ENCODE measurements at regions not wholly inside any gene's neighbourhood (a gene's known extent, or its start where the extent isn't known, plus 50 kb on each side); places are given as distances from the start of the nearest gene placed in this dataset.

DNA sequence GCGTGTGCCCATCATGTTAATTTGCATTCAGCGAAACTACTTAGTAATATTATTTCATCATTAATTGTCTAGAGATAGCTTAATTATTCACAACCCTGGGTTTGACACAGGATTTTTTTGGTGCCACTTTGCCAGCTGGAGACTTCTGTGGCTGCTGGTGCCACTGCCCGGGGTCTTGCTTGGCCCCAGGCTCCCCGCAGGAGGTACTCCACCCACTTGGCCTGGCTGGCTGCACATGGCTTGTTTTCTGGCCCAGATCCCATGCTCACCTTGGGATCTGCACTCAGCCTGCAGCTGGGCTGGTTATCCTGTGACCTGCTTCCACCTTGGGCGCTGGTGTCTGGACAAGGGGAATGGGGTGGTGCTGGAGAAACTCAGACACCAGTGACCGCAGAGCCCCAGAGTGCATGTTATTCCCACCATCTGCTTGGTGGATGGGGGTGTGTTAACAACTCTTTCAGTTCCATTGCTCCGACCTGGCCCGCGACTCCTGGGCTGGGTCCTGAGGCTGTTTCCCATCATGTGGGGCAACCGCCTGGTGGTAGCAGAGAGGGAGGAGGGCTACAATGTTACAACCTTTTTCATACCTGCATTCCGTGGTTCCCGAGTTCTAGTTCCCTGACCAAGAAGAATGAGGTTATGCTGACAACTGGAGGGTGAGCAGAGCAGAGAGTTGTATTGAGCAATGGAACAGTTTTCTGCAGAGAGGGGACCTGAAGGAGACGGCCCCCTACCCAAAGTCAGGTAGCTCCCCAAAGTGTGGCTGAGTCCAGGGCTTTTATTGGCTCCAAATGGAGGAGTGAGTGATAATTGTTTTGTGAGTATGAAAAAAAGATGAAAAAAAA is 1950.0 kb upstream of the IGFBP7 start:
- TF ChIP-seq POLR2A (IDR thresholded peaks at IDR 0.05) (no peak), POLR2AphosphoS5 (IDR thresholded peaks at IDR 0.05) (no peak), EP300 (IDR thresholded peaks at IDR 0.05) (no peak)
- TF ChIP-seq, protein P1, sequence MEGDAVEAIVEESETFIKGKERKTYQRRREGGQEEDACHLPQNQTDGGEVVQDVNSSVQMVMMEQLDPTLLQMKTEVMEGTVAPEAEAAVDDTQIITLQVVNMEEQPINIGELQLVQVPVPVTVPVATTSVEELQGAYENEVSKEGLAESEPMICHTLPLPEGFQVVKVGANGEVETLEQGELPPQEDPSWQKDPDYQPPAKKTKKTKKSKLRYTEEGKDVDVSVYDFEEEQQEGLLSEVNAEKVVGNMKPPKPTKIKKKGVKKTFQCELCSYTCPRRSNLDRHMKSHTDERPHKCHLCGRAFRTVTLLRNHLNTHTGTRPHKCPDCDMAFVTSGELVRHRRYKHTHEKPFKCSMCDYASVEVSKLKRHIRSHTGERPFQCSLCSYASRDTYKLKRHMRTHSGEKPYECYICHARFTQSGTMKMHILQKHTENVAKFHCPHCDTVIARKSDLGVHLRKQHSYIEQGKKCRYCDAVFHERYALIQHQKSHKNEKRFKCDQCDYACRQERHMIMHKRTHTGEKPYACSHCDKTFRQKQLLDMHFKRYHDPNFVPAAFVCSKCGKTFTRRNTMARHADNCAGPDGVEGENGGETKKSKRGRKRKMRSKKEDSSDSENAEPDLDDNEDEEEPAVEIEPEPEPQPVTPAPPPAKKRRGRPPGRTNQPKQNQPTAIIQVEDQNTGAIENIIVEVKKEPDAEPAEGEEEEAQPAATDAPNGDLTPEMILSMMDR (IDR thresholded peaks at IDR 0.05), result no peak

Data from upper lobe of left lung (tissue), 4 donors.